ENCODE measurements at regions not wholly inside any gene's neighbourhood (a gene's known extent, or its start where the extent isn't known, plus 50 kb on each side); places are given as distances from the start of the nearest gene placed in this dataset.

DNA sequence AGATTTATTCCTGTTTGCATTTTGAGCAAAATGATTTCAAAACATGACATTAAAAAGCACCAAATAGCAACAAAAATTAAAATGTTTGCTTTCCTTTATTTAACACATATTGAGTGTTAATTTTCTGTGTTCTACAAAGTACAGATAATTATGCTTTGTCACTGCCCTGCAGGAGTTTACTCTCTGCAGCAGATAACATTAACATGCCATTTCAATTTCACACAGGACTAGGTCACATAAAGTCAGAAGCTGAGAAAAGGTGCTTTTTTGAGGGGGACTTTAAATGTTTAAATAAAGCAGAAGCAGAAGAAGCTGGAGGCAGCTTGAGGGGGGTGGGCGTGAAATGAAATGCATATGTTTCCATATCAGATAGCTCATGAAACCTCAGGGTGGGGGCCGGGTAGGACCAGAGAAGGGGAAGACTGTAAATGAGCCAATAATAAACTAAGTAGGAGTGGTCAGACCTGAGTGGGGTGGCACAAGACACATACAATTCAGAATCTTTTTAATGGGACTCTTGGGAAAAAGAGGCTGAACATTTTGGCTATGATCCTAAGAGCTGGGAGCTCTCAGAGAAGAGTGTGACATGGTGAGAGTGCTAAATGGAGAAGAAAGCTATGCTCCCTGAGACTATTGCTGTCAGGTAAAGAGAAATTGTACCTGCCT is 387.5 kb downstream of the FAM170A start:
- no peak for DNase-seq

GRCh38 chr5:120017513-120017912 is 388.2 kb downstream of the FAM170A start:
- DNase-seq: no peak

DNA sequence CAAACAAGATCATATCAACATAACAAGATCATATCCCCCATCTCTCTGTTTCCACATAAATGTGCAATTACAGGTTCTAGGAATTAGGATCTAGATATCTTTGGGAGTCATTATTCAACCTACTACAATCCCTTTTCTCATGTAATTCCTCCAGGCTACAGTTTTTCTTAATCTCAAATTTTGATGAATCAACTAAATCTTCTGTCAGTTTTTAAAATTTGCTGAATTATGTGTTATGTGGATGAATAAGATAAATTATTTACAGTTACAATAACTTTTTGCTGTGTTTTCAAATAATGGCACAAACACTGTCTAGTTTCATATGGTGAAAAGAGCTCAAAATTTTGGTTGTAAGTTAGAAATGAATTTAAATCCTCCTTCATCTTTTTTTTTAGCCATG is 405.8 kb downstream of the FAM170A start:
- no peak for DNase-seq

GRCh38 chr5:120035815-120036577 is 406.6 kb downstream of the FAM170A start:
- no peak for DNase-seq

GRCh38 chr5:120037451-120037850 is 408.1 kb downstream of the FAM170A start:
- no peak for DNase-seq

- DNase-seq: no peak
Observed at GRCh38 chr5:120039111-120039510, 409.8 kb downstream of the FAM170A start.

DNA sequence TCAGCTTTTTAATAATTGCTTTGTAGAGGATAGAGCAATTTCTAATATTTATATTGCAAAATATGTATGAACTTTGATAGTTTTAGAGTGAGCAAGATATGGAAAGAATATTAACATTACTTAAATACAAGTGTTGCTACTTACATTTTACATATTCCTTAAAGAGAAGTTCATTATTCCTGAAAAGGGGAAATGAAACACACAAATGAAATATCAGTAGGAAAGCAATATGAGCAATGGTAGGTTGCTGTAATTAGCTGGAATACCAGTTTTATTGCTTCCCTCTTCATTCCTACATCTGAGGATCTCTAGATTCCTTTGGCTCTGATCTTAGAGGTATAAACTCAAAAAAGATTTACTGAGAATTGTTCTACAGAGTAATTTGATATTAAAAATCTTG is 414.1 kb downstream of the FAM170A start:
- no peak for DNase-seq

GRCh38 chr5:120052916-120053828 is 410.9 kb upstream of the PRR16 start:
- DNase-seq: no peak

DNA sequence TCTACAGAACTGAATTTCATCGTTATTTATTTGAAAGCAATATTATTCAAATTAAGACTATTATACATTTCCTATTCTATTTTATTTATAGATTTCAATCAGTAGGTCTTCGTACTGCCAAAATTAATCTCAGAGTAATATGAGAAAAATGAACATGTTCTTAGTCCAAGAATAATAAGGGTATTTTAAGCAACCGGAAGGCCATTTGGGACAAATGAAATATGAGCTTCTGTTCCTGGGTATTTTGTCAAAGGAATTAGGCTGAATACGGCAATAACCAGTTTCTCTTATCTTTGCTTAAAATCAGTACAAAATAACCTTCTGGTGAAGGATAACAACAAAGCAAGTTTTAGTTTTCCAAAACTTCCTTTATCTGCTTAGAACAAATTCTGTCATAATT is 410.3 kb upstream of the PRR16 start:
- DNase-seq: no peak

- DNase-seq: no peak
Observed at GRCh38 chr5:120055858-120056257, 408.2 kb upstream of the PRR16 start.

GRCh38 chr5:120062515-120062917 is 401.6 kb upstream of the PRR16 start:
- DNase-seq: no peak

- DNase-seq: no peak
Observed at GRCh38 chr5:120072068-120072761, 391.9 kb upstream of the PRR16 start.

- DNase-seq: no peak
Observed at GRCh38 chr5:120073722-120074121, 390.4 kb upstream of the PRR16 start.

- no peak for DNase-seq
Observed at GRCh38 chr5:120080781-120081180, 383.3 kb upstream of the PRR16 start.

DNA sequence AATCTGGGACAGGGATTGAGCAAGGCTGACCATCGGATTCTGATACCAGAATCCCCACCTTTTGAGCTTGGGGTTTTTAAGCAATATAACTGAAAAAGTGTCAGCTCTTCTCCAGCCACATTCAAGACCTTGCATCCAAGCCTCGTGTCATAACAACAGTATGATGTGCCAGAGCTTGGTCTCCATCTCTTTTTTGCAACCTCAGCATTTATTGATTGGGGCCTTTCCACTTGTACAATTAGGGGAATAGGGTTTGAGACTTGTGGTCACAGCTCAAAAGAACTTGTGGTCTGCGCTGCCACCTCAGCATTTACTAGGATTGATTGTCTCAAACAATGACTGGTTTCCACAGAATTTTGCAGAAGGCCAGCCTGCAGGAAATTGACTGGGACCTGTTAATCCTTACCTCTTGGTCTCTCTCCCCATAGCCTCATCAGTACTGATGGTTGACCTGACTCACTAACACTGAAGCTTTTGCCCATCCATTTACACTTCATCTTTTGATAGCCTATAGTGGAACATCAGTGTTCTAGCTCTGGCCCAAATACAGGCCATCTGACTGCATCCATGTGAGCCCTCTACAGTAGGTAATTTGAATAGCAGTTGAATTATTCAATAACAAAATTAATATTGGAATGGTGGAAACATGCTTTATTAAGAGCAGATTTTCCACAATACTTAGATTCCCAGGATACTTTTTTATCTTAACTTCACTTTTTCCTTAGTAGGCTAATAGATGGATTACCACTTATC is 381.6 kb upstream of the PRR16 start:
- no peak for DNase-seq

DNA sequence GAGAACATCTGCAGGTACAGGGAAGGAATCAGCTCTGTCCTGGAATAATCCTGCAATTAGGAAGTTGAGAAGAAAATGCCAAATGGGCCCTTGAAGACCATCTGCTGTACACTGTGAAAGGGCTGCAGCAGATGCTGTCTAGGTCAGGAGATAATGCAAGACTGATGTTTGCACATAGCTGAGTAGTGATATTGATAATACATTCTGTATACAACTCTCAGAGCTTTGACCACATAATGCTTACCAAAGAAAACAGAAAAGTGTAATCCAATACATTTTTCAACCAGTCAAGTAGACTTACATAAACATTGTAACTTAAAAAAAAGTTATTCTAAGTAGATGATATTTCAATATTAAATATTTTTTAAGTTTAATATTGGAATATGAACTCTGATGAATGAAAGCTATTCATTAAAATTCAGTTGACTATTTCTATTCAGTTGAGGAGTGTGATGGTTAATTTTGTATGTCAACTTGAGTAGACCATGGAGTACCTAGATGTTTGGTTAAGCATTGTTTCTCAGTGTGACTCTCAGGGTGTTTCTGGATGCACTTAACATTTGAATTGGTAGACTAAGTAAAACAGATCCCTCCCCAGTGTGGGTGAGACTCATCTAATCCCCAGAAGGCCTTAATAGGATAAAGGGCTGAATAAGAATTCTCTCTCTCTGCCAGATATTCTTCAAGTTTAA is 380.1 kb upstream of the PRR16 start:
- DNase-seq: no peak

- DNase-seq: no peak
Observed at GRCh38 chr5:120084543-120084870, 379.6 kb upstream of the PRR16 start.

- DNase-seq: no peak
Observed at GRCh38 chr5:120086081-120086480, 378.0 kb upstream of the PRR16 start.

GRCh38 chr5:120088412-120088811 is 375.7 kb upstream of the PRR16 start:
- no peak for DNase-seq

- DNase-seq: no peak
Observed at GRCh38 chr5:120088836-120089235, 375.3 kb upstream of the PRR16 start.

DNA sequence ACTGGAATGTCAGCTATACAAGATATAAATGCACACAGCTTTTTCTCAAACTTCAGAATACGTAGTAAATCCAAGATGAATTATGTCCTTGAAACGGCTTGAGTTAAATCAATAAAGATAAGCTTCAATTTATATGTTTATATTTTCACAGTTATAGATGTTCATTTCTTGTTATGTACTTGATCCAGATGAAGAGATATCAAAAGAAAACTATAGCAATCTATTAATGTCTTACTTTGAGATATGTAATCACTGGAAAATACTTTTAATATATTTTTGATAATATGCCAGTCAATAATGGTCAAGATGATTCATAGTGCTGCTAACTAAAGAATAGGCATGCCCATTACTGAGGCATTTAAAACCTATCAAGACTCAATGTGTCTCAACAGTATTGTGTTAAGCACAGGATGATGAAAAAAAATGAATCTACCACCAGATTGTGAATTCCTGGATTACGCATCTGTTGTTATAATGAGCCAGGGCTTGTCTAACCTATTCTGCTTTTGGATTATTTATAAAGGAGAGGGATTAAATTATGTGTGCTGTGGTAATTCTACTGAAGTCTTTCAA is 372.6 kb upstream of the PRR16 start:
- no peak for DNase-seq

Data from stimulated activated CD4-positive, alpha-beta T cell treated with anti-CD3 and anti-CD28 coated beads, Interleukin-4, amount 100 ng/mL, for 24 hours (primary cell).